ENCODE measurements at regions not wholly inside any gene's neighbourhood (a gene's known extent, or its start where the extent isn't known, plus 50 kb on each side); places are given as distances from the start of the nearest gene placed in this dataset.

DNA sequence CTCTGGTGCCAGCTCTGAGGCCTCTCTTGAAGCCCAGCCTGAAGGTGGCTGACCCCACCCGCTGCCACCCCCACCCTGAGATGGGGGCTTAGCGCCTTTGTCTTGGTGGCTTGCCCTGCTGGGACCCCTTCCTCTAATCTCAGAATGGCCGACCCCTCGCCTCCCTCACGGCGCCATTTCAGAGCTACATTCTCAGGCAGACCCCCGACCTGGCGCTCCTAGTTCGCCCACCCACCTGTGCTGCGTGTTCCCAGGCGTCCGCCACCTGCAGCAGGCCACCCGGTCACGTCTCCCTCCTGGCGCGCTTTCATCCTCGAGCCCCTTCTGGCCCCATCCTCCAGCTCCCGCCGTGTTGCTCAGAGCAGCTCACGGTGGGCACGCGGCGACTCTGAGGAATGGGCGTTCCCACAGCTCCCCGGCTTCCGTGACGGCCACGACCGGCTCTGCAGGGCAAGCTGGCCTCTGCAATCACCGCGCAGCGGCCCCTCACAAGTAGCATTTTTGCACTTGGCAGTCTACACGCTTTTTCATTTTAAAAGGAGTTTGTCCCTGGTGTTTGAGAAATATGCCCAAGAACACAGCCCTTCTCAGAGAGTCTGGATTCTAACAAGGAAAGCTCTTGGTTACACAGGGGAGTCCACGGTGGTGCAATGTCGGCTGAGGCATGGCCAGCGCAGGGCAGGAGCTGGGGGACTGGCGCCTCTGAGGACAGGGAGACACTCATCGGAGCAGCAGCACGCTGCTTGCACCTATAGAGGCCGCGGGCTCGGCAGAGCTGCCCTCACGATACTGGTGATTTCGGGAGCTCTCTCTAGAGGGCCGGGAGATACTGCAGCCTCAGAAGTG lies 105.7 kb upstream of the C14orf180 start:
- Mint-ChIP-seq H3K27me3 (no peaks in the 10 kb centered on the region), H3K9me3 (peaks cover 0 to 1% (median 0%) of the 10 kb centered on the region in 7 donors), H3K36me3 (no peaks in the 10 kb centered on the region), H3K4me3 (no peak overlapping the region), H3K27ac (no peak overlapping the region), H3K4me1 (peaks cover 0 to 2% (median 0%) of the 10 kb centered on the region in 4 donors)
- no peaks in the 10 kb centered on the region for H3K36me3 ChIP-seq (ENCODE audit: control insufficient read depth, insufficient read depth, low read length)
- DNase-seq (no peak), ATAC-seq (ENCODE audit: low read depth in 2 of 2) (no peak)
- H3K4me3 ChIP-seq (ENCODE audit: low read depth, low read length), result no peak overlapping the region
- no peaks in the 10 kb centered on the region for H3K4me1 ChIP-seq (ENCODE audit: control insufficient read depth, insufficient read depth, low read length, poor library complexity, severe bottlenecking)
- H3K27ac ChIP-seq (ENCODE audit: insufficient read depth, low read length, poor library complexity, severe bottlenecking), result no peak overlapping the region
- no peaks in the 10 kb centered on the region for H3K27me3 ChIP-seq (ENCODE audit: control insufficient read depth, insufficient read depth, low read length)
- no peaks in the 10 kb centered on the region for H3K9me3 ChIP-seq (ENCODE audit: control insufficient read depth in 2 of 2, low read length in 2 of 2)

GRCh38 chr14:104474495-104475213 lies 104.9 kb upstream of the C14orf180 start:
- H3K4me3 Mint-ChIP-seq, result no peak overlapping the region
- H3K9me3 ChIP-seq (ENCODE audit: control insufficient read depth in 2 of 2, low read length in 2 of 2), result no peaks in the 10 kb centered on the region
- peaks cover 0 to 1% (median 0%) of the 10 kb centered on the region in 7 donors for H3K9me3 Mint-ChIP-seq
- H3K36me3 ChIP-seq (ENCODE audit: control insufficient read depth, insufficient read depth, low read length), result no peaks in the 10 kb centered on the region
- H3K27me3 ChIP-seq (ENCODE audit: control insufficient read depth, insufficient read depth, low read length), result no peaks in the 10 kb centered on the region
- no peaks in the 10 kb centered on the region for H3K27me3 Mint-ChIP-seq
- H3K27ac ChIP-seq (ENCODE audit: insufficient read depth, low read length, poor library complexity, severe bottlenecking), result no peak overlapping the region
- DNase-seq (no peak), ATAC-seq (ENCODE audit: low read depth in 2 of 2) (no peak)
- no peak overlapping the region for H3K27ac Mint-ChIP-seq
- H3K4me3 ChIP-seq (ENCODE audit: low read depth, low read length), result no peak overlapping the region
- H3K36me3 Mint-ChIP-seq, result no peaks in the 10 kb centered on the region
- H3K4me1 ChIP-seq (ENCODE audit: control insufficient read depth, insufficient read depth, low read length, poor library complexity, severe bottlenecking), result no peaks in the 10 kb centered on the region
- peaks cover 0 to 2% (median 0%) of the 10 kb centered on the region in 4 donors for H3K4me1 Mint-ChIP-seq

DNA sequence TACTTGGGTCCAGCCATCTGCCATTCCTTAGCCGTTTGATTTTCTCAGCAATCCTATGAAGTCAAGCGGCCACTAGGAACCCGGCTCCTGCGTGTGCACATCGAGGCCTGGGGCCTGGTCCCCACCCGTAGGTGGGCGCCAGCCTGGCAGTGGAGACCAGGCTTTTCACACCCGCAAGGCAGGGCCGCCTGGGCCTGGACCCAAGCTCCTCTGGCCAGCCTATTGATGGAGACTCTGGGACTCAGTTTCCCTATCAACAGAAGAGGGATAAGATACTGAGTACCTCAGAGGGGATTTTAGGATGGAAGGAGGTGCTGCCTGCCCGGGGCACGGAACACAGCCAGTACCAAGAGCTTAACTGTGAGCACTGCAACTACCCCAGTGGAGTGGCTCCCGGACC lies 104.3 kb upstream of the C14orf180 start:
- ATAC-seq (ENCODE audit: low read depth in 2 of 2) (no peak), DNase-seq (no peak)
- Mint-ChIP-seq H3K9me3 (peaks cover 0 to 1% (median 0%) of the 10 kb centered on the region in 7 donors), H3K4me1 (peaks cover 0 to 2% (median 0%) of the 10 kb centered on the region in 4 donors), H3K27me3 (no peaks in the 10 kb centered on the region), H3K4me3 (no peak overlapping the region), H3K27ac (no peak overlapping the region), H3K36me3 (no peaks in the 10 kb centered on the region)
- Histone ChIP-seq H3K4me1 (ENCODE audit: control insufficient read depth, insufficient read depth, low read length, poor library complexity, severe bottlenecking) (no peaks in the 10 kb centered on the region), H3K27me3 (ENCODE audit: control insufficient read depth, insufficient read depth, low read length) (no peaks in the 10 kb centered on the region), H3K36me3 (ENCODE audit: control insufficient read depth, insufficient read depth, low read length) (no peaks in the 10 kb centered on the region), H3K9me3 (ENCODE audit: control insufficient read depth in 2 of 2, low read length in 2 of 2) (no peaks in the 10 kb centered on the region), H3K4me3 (ENCODE audit: low read depth, low read length) (no peak overlapping the region), H3K27ac (ENCODE audit: insufficient read depth, low read length, poor library complexity, severe bottlenecking) (no peak overlapping the region)

DNA sequence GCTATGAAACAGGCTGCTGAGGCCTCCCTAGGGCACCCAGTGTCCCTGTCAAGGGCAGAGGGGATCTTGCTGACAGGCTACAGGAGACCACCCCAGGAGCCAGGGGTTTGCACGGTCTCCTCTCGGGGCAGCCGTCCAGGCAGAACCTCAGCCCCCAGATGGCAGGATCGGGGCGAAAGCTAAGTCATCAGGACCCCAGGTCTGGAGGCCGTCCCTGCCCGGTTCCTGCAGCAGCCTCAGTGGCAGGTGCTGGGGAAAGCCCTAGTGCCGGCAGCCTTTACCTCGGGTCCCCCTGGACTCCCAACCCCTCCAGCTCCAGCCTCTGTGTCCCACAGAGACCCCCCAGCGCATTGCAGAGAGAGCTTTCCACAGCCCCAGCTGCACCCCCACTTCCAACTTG lies 103.8 kb upstream of the C14orf180 start:
- H3K9me3 ChIP-seq (ENCODE audit: control insufficient read depth in 2 of 2, low read length in 2 of 2), result no peaks in the 10 kb centered on the region
- H3K36me3 ChIP-seq (ENCODE audit: control insufficient read depth, insufficient read depth, low read length), result no peaks in the 10 kb centered on the region
- no peak for DNase-seq
- ATAC-seq (ENCODE audit: low read depth in 2 of 2), result no peak
- H3K4me1 ChIP-seq (ENCODE audit: control insufficient read depth, insufficient read depth, low read length, poor library complexity, severe bottlenecking), result no peaks in the 10 kb centered on the region
- no peaks in the 10 kb centered on the region for H3K27me3 Mint-ChIP-seq
- H3K4me3 ChIP-seq (ENCODE audit: low read depth, low read length), result no peak overlapping the region
- H3K9me3 Mint-ChIP-seq, result peaks cover 0 to 1% (median 0%) of the 10 kb centered on the region in 7 donors
- H3K4me3 Mint-ChIP-seq, result no peak overlapping the region
- H3K4me1 Mint-ChIP-seq, result peaks cover 0 to 2% (median 0%) of the 10 kb centered on the region in 4 donors
- H3K27me3 ChIP-seq (ENCODE audit: control insufficient read depth, insufficient read depth, low read length), result no peaks in the 10 kb centered on the region
- no peak overlapping the region for H3K27ac ChIP-seq (ENCODE audit: insufficient read depth, low read length, poor library complexity, severe bottlenecking)
- no peaks in the 10 kb centered on the region for H3K36me3 Mint-ChIP-seq
- no peak overlapping the region for H3K27ac Mint-ChIP-seq

DNA sequence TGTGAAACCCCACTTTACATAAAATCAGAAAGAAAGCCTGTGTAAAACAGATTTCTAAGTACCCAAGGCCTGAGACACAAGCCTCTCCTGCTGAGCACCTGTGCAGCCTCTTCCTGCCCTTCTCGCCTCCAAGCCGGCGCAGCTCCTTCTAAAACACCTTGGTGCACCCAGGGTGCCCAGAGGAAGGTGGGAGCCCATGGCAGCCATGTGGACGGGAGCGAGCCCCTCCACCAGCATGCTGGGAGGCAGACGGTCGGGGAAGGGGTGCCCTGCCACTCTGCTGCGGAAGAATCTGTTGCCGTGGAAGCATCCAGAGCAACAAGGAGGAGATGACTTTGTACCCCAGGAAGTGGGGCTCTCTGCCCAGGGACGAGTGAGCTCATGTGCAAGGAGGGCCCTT lies 103.1 kb upstream of the C14orf180 start:
- Mint-ChIP-seq H3K4me3 (no peak overlapping the region), H3K9me3 (peaks cover 0 to 6% (median 0%) of the 10 kb centered on the region in 7 donors), H3K27ac (no peak overlapping the region), H3K4me1 (peaks cover 0 to 2% (median 0%) of the 10 kb centered on the region in 4 donors), H3K36me3 (no peaks in the 10 kb centered on the region), H3K27me3 (no peaks in the 10 kb centered on the region)
- Histone ChIP-seq H3K4me1 (ENCODE audit: control insufficient read depth, insufficient read depth, low read length, poor library complexity, severe bottlenecking) (no peaks in the 10 kb centered on the region), H3K4me3 (ENCODE audit: low read depth, low read length) (no peak overlapping the region), H3K27ac (ENCODE audit: insufficient read depth, low read length, poor library complexity, severe bottlenecking) (no peak overlapping the region), H3K27me3 (ENCODE audit: control insufficient read depth, insufficient read depth, low read length) (no peaks in the 10 kb centered on the region), H3K36me3 (ENCODE audit: control insufficient read depth, insufficient read depth, low read length) (no peaks in the 10 kb centered on the region), H3K9me3 (ENCODE audit: control insufficient read depth in 2 of 2, low read length in 2 of 2) (peaks cover 0 to 2% of the 10 kb centered on the region in 2 experiments)
- DNase-seq (no peak), ATAC-seq (ENCODE audit: low read depth in 2 of 2) (no peak)

DNA sequence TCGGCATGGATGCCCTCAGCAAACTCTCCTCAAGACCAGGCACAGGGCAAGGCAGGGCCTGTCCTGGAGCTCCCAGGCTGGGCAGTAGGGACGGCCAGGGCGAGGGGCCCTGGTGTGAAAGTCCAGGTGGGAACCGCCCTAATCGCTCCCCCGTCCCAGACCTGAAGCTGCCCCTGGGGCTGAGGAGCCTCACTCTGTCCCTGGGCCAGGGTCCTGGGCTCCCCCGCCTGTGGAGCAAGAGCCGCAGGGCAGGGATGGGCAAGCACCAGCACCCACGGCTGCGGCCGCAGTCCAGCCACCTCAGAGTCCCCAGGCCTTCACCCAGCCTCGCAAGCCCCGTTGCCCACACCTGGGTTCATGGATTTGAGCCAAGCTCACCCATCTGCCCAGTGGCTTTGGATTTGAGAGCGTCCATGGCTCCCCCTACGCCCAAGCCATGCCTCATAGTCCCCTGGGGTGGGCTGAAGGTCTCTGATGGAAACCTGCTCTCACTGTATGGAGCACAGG lies 102.4 kb upstream of the C14orf180 start:
- H3K4me3 ChIP-seq (ENCODE audit: low read depth, low read length), result no peak overlapping the region
- peaks cover 0 to 12% (median 0%) of the 10 kb centered on the region in 7 donors for H3K9me3 Mint-ChIP-seq
- no peak overlapping the region for H3K27ac ChIP-seq (ENCODE audit: insufficient read depth, low read length, poor library complexity, severe bottlenecking)
- DNase-seq (no peak), ATAC-seq (ENCODE audit: low read depth in 2 of 2) (no peak)
- H3K4me1 ChIP-seq (ENCODE audit: control insufficient read depth, insufficient read depth, low read length, poor library complexity, severe bottlenecking), result no peaks in the 10 kb centered on the region
- H3K4me3 Mint-ChIP-seq, result no peak overlapping the region
- no peaks in the 10 kb centered on the region for H3K27me3 Mint-ChIP-seq
- H3K27me3 ChIP-seq (ENCODE audit: control insufficient read depth, insufficient read depth, low read length), result no peaks in the 10 kb centered on the region
- no peaks in the 10 kb centered on the region for H3K36me3 ChIP-seq (ENCODE audit: control insufficient read depth, insufficient read depth, low read length)
- H3K4me1 Mint-ChIP-seq, result no peaks in the 10 kb centered on the region
- H3K9me3 ChIP-seq (ENCODE audit: control insufficient read depth in 2 of 2, low read length in 2 of 2), result peaks cover 4% of the 10 kb centered on the region in 2 experiments
- no peaks in the 10 kb centered on the region for H3K36me3 Mint-ChIP-seq
- H3K27ac Mint-ChIP-seq, result no peak overlapping the region

GRCh38 chr14:104477666-104478380 lies 101.7 kb upstream of the C14orf180 start:
- ATAC-seq (ENCODE audit: low read depth in 2 of 2) (no peak), DNase-seq (no peak)
- no peak overlapping the region for H3K27ac Mint-ChIP-seq
- H3K27me3 ChIP-seq (ENCODE audit: control insufficient read depth, insufficient read depth, low read length), result no peaks in the 10 kb centered on the region
- no peak overlapping the region for H3K27ac ChIP-seq (ENCODE audit: insufficient read depth, low read length, poor library complexity, severe bottlenecking)
- no peaks in the 10 kb centered on the region for H3K4me1 Mint-ChIP-seq
- no peak overlapping the region for H3K4me3 ChIP-seq (ENCODE audit: low read depth, low read length)
- no peaks in the 10 kb centered on the region for H3K36me3 ChIP-seq (ENCODE audit: control insufficient read depth, insufficient read depth, low read length)
- peaks cover 0 to 16% (median 2%) of the 10 kb centered on the region in 7 donors for H3K9me3 Mint-ChIP-seq
- no peak overlapping the region for H3K4me3 Mint-ChIP-seq
- no peaks in the 10 kb centered on the region for H3K36me3 Mint-ChIP-seq
- H3K9me3 ChIP-seq (ENCODE audit: control insufficient read depth in 2 of 2, low read length in 2 of 2), result peaks cover 4 to 8% of the 10 kb centered on the region in 2 experiments
- H3K4me1 ChIP-seq (ENCODE audit: control insufficient read depth, insufficient read depth, low read length, poor library complexity, severe bottlenecking), result no peaks in the 10 kb centered on the region
- H3K27me3 Mint-ChIP-seq, result no peaks in the 10 kb centered on the region
